Pulmonary artery endothelial cell (primary cell): ENCODE measurements at regions not wholly inside any gene's neighbourhood (a gene's known extent, or its start where the extent isn't known, plus 50 kb on each side); places are given as distances from the start of the nearest gene placed in this dataset.
A peak's percentile ranks its signal among the peaks of the same experiment; 100 is the strongest.

Experiments
- DNase-seq: peaks from one replicate; pipeline ENCODE4 v3.0.0-alpha.2; 2011; ENCODE audit warnings: low read depth, low spot score

DNA sequence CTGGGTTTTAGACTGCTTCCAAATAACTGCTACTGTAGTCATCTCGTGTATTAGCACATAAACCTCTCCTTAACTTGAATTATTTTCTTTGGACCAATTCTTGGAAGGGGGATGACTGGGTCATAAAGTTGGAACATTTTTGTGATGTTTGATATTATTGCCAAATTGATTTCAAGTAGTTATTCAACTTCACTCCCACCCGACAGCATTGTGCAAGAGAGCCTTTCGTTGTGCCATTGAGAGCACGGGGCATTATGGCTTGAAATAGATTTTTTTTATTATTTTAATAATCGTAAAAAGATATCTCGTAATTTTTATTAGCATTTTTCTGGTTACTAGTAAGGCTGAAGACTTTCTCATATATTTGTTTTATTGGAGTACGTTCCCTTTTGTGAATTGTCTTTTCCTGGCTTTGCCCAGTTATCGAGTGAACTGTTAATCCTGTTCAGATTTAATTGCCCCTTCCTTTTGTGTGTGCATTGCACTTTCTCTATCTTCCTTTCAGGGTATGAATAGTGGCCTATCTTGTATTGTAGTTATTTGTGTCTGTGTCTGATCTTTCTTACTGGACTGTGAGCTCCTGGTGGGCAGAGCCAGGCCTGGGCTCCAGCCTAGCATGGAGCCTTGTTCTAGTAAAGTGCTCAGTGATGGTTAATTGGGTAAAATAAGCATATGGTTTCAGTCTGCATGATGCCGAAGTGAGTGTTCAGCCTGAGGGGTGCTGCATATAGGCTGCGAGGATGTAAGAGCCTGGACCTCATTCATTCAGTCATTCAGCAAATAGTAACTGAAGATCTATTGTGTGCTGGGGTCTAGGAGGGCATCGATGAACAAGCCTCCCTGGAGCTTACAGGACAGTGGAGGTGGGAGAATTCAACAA is 93.5 kb upstream of the SHB start:
- DNase-seq, result no peak

DNA sequence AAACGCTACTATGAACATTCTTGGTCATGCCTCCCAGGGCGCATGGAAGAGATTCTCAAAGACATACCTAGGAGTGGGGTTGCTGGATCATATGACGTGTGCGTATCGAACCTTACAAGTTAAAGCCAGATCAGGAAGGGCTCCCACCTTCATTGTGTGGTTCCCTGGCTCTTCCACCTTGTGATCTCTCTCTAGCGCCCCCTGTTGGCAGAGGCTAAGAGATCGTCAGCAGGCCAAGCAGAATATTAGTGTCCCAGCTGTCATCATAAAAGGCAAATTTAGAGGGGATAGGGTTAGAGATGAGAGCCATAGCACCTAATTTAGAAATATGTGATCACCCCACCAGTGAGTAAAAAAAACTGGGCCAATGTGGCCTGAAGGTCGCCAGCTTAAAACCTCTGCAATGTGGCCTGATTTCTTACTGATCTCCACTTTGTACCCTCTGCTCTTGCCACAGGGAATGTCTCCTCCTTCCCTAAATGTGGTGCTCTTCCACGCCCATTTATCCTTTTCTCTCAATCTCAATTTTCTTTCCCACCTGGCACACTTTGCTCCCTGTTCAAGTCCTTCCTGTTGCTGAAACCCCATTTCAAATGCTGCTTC is 91.7 kb upstream of the SHB start:
- DNase-seq, result peak; percentile 17

DNA sequence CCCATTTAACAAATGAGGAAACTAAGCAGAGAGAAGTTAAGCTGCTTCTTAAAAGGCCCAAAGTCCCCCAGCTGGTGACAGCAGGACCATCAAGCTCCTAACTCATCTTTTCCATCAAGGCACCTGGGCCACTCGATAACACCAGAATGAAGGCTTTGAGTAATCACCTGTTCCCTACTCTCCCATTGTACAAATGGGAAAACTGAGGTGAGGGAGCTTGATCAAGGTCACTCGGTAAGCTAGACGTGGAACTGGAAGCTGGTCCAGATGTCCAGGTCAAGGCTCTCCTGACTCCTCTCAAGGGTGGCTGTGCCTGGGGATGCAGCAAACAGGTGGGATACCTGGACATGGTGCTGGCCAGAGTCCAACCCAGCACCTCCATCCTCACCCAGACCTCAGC is 90.6 kb upstream of the SHB start:
- no peak for DNase-seq

DNA sequence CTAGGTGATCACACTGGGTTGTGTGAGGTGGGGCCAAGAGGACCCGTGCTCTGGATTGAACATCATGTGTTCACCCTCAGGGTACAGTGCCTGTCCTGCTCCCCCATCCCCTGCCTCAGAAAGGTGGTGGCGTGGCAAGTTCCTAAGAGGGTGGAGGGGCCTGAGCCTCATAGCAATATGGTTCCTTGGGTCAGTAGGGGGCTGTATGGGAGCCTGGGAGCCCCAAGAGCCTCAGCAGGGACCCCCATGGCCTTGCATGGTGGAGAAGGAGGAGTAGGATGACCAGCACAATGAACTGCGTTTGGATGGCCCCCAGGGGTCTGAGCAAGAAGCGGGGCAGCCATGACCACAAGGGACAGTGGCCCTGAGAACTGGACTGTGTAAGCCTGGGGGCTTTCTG is 89.6 kb upstream of the SHB start:
- no peak for DNase-seq

DNA sequence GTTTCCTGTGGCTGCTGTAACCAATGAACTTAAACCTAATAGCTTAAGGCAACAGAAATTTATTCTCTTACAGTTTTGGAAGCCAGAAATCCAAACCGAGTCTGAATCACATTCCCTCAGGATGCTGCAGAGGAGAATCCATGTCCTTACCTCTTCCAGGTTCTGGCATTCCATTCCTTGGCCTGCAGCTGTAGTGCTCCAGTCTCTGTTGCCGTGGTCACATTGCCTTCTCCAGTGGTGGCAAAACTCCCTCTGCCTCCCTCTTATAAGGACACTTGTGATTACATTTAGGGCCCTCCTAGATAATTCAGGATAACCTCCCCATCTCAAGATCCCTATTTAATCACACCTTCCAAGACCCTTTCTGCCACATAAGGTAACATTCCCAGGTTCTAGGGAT is 88.7 kb upstream of the SHB start:
- DNase-seq, result no peak

DNA sequence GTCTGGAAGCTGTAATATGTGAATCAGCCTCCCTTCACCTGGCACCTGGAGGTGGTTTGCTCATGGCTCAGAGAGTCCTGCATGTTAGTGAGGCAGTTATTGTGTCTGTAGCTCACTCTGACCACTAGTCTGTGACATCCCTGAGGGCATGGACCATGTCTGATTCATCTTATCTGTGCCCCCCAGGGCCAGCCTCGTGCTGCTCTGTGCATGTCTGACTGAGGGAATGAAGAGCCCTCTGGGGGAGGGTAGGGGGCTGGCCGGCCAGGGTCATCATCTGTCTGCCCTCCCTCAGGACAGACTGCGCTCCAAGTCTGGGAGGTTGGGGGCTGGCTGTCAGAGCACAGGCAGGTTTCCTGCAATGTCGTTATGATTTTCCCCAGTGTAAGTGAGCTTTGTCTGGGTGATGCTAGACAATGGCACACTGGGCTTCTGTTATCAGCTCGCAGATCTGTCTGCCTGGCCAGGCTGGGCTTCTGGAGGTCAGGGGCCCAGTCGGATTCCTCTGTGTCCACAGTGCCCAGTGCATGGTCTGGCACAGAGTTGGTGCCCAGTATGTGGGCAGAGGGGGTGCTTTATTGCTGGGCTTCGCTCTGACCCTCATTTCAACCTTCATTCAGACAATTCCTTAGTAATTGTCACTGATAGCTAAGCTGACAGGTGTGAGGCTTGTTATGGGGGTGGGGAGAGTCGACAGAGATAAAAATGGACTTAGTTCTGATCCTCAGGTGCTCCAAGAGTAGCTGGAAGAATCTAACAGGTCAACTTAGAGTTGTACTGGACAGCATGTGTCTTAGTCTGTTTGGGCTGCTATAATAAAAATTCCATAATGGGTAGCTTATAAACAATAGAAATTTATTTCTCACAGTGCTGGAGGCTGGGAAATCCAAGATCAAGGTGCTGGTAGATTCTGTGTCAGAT is 85.7 kb upstream of the SHB start:
- no peak for DNase-seq

DNA sequence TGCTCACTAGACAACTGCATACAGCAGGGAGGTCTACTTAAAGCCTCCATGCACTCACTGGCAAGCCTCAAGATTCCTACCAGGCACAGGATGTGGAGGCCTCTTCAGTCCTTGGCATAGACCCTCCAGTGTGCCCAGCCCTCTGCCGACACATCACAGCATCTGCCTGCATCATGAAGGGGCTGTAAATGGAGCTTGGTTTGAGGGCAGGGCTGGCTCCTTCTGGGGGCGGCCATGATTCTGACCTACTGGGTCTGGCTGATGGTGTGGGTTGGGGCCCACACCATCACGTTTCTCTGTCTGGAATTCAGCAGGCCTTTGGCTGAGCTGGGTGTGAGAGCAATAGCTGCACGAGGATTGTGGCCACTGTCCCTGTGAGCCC is 84.9 kb upstream of the SHB start:
- no peak for DNase-seq

DNA sequence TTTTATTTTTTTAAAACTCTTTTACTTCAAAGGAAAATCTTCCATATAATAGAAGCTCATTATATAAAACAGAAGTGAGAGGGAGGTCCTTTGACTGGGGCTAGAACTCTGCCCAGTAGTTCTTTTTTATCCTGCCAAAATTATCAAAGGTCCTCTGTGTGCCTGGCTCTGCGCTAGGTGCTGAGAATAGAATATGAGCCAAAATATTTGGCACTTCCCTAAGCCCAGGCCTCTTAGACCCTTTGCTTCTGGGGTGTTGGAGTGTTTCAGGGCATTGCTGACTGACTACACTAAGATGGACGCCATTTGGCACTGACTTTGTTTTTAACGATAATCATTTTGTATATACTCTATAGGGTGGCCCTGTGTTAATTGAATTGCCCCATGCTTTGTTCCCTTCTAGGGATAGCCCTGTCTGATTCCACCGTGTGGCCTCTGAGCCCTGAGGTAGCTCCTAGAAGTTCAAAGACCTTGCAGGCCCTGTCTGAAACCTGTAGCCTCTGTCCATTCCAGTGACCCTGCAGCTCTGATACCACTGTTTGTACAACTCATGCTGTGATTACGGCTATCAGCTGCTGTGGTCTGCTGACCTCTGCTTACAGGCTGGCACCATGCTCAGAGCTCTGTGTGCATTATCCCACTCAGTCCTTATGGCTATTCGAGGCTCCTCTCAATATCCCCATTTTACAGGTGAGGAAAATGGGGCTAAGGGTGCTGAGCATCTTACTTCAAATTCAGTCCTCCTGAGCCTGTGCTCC is 84.3 kb upstream of the SHB start:
- DNase-seq, result no peak

DNA sequence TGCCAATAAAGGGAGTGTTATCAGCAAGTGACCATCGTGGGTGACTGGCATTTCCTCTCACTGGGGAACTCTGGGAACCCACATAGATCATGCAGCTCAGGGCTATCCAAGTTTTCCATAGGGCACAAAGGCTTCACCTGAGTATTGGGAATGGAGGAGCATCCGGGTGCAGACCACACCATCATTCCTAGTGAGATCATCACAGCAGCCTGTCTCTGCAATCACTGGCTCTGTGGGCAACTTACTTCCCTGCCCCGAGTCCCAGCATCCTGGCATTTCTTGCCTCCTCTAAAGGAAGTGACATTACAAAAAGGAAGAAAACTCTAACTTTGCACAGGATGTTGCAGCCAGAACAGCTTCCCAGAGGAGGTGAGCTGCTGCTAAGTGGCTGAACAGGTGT is 80.6 kb upstream of the SHB start:
- DNase-seq, result no peak

DNA sequence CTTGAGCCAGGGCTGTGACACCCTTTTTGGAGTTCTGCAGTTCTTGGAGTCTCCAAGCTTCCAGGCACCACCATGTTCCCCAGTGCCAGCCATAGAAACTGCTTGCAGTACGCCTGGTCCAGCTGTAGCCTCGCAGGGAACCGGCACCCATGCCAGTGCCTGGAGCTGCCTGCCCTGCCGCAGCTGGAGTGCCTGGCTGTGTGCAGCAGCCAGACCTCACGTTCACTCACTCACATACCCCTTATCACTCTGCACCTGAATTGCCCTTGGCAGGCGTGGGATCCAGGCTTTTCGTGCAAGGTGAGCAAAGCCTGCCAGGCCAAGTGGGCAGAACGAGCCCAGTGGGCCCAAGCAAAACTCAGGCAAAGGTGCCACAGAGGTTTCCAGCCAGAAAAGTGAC is 77.8 kb upstream of the SHB start:
- no peak for DNase-seq

DNA sequence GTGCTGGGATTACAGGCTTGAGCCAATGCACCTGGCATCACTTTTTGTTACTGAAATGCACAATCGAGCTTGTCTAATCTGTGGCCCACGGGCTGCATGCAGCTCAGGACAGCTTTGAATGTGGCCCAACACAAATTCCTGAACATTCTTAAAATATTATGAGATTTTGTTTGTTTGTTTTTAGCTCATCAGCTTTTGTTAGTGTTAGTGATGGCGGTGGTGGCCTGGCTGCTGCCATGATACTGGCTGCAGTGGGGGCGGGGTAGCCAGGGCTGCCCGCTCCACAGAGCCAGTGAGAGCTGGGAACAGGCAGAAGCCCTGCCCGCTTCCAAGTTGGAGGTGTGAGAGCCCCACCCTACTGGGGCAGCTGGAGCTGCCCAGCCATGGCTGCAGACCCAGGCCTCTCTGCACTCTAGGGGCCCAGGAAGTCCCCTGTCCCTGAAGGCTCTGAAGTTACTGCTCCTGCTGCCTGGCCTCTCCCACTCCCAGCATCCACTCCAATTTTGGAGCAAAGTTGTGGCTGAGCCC is 76.6 kb upstream of the SHB start:
- no peak for DNase-seq

DNA sequence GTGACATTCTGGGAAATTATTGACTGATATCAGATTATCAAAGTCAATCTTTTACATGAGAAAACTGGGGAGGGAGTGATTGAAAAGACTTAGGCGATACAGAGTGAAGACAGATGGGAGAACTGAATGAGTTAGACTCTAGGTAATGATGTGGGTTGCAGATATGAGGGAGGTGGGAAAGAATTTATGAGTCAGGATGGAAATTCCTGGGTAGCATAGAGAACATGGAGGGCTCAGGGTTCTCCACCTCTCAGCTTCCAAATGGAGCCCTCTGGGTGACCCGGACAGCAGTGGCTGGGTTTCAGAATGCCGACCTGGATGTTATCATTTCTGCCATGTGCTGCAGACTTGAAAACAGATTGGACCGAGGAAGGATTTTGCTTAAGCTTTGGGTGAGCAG is 75.4 kb upstream of the SHB start:
- DNase-seq, result no peak

DNA sequence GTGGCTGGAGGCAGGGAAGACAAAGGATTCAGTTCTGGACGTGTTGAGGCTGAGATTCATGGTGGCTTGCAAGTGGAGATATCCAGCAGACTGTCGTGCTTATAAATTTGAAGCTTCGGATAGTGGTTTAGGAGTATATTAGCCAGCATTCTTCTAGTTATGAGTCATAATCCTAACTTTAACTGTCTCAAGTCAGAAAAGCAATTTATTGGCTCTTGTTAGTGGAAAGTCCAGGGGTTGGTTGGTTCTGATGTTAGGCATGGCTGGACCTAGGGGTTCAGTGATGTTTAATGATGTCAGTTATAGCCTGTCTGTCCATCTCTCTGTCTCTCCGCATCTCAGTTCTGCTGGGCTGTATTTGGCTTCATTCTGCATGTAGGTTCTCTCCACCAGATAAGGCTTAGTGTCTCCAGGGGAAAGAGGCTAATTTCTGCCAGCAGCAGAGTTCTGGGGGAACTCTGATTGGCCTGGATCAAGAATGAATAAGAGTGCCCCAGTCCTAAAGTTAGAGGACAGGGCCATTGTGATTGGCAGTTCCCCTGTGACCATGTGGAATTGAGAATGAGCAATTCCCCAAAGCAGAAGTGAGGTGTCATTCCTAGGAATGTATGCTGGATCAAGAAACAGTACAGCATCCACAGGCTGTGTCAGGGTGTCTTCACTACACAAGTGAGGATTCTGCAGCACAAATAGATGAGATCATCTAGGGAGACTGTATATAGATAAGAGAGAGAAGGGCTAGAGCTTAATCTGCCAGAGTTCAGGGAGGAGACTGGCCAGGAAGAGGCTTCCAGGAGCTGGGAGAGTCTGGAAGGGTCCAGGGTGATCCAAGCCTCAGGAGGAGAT is 72.9 kb upstream of the SHB start:
- no peak for DNase-seq

DNA sequence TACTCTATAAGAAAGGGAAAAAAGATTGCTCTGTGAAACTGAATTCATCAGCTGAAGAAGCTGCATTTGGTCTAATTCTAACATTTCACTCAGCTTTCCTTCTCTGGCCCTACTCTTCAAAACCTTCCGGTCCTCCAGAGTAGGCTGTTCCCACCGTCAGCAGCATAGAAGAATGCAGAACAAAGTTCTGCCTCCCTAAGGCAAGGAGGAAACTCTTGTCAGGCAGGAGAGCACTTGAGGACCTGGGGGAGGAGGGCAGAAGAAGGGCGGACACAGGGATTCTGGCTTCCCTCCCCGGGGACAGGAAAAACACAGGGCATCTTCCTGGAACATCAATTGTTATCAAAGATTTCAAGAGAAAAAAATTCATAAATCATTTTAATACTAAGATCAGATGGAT is 69.2 kb upstream of the SHB start:
- no peak for DNase-seq

DNA sequence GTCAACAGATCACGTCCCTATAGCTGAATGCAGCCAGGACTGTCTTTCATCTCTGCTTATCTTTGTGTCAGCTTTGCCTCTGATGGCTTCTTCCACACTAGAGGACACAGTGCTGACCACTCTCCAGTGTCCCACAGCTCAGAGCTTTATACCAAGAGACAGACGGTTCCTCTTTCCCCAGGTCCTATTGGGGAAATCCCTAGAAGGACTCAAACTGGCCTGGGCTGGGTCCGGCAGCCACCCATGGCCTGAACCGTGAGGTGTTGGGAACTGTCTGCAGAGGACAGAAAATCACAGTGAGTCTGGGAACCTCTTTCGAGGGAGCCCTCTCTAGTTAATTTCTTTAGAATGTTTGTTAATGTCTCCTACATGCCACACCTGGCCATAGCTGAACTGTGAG is 68.3 kb upstream of the SHB start:
- no peak for DNase-seq

DNA sequence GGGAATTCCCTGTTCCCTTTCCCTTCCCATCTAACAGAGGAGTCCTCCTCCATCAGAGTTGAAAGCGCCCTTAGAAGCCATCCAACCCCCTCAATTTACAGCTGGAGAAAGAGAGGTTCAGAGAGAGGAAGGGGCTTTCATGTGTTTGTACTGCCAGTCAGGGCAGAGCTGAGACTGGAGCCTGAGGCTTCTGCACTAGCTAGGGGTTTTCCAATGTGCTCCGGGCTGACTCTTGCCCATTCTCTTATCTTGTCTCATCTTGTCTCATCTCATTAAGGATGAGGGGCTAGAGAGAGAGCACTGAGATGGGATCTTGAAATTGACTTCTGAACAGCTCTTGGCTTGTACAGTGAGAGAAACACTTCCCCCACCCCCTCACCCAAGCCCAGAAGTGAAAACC is 67.4 kb upstream of the SHB start:
- no peak for DNase-seq

DNA sequence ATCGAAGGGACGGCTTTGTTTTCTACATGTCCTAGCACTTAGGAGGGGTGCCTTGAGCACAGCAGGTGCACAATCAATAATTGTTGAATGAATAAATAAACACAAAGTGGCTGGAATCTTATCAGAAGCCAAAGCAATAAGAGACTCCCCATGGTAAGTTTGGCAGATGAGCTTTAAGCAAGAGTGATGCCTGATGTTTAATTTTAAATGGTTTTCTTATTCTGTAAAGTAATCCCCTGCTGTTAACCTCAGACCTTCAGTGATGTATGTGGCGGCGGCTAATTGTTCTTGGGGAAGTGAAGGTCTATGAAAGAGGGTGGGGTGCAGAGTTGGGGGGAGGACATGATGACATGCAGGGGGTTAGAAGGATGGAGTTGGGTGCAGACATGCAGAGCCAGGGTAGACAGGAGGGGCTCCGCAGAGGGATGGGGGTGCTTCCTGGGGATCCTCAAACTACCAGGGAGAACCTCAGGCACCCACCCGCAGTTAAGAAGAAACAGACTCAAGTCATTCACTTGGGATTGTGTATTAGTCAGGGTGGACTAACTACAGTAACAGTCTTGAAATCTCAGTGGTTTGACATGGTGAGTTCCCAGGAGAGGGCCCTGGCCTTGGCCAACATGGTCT is 65.7 kb upstream of the SHB start:
- no peak for DNase-seq

DNA sequence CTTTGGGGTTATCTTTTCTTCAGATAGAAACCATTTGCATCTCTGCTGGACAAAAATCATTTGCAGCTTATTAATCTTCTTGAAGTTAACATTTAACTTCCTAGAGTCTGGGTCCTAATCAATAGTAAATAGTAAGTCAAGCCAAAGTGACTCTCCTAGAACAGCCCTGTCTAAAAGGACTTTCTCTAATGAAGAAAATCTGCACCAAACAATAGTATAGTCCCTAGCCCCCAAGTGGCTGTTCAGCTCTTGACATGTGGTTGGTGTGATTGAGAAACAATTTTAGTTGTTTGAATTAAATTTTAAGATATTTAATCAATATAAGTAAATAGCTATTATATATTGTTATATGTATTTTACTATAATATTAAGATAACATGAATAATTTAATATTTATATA is 64.6 kb upstream of the SHB start:
- DNase-seq, result no peak

DNA sequence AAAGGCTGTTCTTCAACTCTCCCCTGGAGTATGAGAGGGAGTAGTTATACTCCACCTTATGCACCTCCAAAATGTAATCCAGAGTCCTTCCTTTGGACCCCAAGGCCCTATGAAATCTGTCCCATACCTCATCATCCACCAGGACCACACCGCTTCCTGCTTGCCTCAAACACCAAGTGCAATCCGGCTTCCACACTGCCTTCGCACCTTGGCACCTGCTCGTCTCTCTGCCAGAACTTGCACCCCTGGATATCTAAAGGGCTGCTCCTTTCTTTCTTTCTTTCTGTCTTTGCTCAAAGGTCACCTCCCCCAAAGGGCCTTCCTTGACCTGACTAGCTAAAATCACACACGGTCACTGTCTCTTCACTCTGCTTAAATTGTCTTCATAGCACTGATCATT is 63.9 kb upstream of the SHB start:
- DNase-seq, result no peak

DNA sequence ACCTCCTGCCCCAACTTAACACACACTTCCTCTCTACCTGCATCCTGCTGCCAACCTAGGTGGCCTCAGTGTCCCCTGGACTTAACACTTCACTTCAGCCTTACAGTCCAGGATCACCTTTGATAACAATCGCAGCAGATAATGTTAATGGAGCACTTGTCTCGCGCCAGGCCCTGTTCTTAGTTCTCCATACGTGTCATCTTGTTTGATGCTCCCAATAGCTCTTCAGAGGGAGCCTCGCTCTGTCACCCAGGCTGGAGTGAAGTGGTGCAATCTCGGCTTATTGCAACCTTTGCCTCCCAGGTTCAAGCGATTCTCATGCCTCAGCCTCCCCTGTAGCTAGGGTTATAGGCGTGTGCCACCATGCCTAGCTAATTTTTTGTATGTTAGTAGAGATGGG is 62.7 kb upstream of the SHB start:
- no peak for DNase-seq
